ENCODE measurements at regions not wholly inside any gene's neighbourhood (a gene's known extent, or its start where the extent isn't known, plus 50 kb on each side); places are given as distances from the start of the nearest gene placed in this dataset.

GRCh38 chr6:40312213-40313015 lies 274.8 kb downstream of the LRFN2 start:
- no peak for DNase-seq

- DNase-seq, result peak; percentile 27
Observed at GRCh38 chr6:40308533-40309306, 278.4 kb downstream of the LRFN2 start.

GRCh38 chr6:40307712-40308111 lies 279.5 kb downstream of the LRFN2 start:
- no peak for DNase-seq

- DNase-seq, result no peak
Observed at GRCh38 chr6:40302856-40303454, 284.2 kb downstream of the LRFN2 start.

GRCh38 chr6:40299681-40300080 lies 287.5 kb downstream of the LRFN2 start:
- DNase-seq, result no peak

DNA sequence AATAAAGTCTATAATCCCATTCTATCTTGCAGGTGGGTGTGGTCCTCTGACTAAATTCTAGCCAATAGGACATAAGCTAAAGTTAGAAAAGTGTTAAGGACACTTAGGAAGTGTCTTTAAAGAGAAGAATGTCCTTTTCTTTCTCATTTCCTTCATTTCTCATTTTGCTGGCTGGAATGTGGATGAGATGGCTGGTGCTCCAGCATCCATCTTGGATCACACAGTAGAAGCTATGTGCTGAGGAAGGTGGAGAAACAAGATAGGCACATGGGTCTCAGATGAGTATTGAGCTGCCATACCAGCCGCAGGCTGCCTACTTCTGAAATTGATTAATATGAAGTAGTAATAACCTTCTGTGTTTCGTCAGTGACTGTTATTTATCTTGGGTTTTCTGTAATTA lies 289.0 kb downstream of the LRFN2 start:
- no peak for DNase-seq

DNA sequence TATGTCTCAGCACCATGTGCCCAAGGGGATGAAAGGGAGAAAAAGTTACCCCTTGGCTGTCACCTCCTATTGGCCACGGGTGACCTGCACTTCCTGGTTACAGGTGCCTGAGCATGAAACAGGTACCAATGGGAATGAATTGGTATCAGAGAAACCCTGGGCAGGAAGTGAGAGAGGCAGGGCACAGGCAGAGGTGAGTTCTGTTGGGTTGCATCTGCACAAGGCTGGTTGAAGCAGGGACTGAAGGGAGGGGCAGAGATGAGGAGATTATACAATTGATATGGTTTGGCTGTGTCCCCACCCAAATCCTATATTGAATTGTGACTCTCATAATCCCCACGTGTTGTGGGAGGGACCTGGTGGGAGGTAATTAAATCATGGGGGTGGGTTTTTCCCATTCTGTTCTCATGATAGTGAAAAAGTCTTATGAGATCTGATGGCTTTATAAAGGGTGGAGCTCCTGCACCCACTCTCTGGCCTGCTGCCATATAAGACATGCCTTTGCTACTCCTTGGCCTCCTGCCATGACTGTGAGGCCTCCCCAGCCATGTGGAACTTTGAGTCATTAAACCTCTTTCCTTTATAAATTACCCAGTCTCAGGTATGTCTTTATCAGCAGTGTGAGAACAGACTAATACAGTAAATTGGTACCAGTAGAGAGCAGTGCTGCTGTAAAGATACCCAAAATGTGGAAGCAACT lies 291.8 kb downstream of the LRFN2 start:
- DNase-seq, result no peak

DNA sequence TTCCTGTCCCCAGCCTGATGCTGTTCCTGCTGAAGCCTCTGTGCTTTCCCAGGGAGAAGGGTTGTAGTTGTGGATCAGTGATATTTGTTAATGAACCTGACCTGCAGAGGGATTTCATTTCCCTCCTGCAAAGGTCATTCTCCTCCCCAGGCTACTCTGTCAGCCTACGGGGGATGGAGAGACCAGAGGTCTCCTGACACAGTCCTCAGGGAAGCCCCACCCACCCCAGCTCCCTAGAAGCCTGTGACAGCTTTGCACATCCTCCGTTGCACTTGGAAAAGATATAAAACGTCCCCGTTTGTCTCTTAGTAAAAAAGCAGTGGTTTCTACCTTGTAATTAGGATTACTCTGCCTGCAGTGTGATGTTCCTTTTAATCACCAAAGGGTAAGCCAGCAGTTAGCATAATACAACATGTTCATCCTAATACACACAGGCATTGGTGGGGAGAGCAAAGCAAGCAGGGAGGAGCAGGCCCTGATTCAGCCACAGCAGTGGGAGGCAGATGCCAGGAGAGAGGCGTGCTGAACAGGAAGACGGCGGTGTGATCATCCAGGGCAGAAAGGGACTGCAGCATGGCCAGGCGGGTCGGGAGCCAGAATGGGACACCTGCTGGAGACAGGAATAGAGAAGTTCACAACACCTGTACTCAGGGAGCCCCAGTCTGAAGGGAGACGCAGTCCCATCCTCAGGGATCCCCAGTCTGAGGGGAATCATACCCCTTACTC lies 293.5 kb downstream of the LRFN2 start:
- no peak for DNase-seq

GRCh38 chr6:40293060-40293459 lies 294.1 kb downstream of the LRFN2 start:
- DNase-seq, result no peak

- DNase-seq, result no peak
Observed at GRCh38 chr6:40290816-40291215, 296.3 kb downstream of the LRFN2 start.

DNA sequence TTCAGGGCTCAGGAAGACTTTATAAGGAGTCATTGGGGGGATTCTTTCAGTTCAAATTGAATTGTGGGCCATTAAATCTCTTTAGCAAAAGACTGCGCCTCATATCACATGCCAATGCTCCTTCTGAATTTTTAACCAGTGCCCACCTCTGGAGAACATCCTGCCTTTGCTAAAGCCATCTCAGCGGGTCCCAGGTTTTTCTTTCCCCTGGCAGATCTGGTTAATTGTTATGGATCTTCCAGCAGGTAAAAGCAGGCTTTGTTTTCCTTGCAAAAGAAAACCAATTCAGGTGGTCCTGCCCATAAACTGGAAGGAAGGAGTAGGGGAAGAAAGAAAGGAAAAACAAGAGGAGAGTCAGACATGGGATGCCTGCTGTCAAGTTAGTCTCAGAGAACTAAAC lies 298.2 kb downstream of the LRFN2 start:
- DNase-seq, result no peak

DNA sequence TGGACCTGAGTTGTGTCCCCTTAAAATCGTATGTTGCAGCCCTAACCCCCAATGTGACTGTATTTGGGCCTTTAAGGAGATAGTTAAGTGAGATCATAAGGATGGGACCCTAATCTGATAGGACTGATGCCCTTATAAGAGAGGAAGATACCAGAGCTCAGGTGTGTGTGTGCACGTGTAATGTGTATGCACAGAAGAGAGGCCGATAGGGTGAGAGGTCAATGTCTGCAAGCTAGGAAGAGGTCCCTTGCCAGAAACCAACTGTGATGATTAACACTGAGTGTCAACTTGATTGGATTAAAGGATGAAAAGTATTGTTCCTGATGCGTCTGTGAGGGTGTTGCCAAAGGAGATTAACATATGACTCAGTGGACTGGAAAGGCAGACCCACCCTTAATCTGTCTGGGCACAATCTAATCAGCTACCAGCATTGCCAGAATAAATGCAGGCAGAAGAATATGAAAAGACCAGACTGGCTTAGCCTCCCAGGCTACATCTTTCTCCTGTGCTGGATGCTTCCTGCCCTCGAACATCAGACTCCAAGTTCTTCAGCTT lies 299.8 kb downstream of the LRFN2 start:
- no peak for DNase-seq

GRCh38 chr6:40286721-40287120 lies 300.4 kb downstream of the LRFN2 start:
- DNase-seq, result no peak

DNA sequence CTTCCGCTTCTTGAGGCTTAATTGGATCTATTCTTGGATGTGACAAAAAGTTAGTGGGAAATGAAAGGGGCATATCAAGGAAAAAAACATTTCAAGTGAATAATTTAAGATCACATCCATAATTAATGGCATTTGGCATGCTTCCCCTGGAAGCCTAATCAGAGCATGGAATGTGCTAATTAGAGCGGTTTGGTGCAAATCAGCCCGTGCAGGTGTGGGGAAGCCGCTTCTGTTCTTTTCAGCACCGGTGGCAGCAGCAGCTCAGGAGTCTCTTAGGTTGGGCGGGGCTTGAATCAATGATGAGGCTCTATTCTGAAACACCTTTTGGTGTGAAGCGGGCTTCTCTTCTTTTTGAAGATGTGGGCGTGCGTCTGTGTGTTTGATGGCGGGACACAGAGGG lies 301.2 kb downstream of the LRFN2 start:
- DNase-seq, result no peak

GRCh38 chr6:40285535-40285934 lies 301.6 kb downstream of the LRFN2 start:
- DNase-seq, result no peak

- no peak for DNase-seq
Observed at GRCh38 chr6:40282986-40283385, 304.2 kb downstream of the LRFN2 start.

GRCh38 chr6:40281402-40281801 lies 305.8 kb downstream of the LRFN2 start:
- DNase-seq, result no peak

GRCh38 chr6:40280231-40280630 lies 306.9 kb downstream of the LRFN2 start:
- DNase-seq, result no peak

- DNase-seq, result no peak
Observed at GRCh38 chr6:40276141-40276540, 311.0 kb downstream of the LRFN2 start.

DNA sequence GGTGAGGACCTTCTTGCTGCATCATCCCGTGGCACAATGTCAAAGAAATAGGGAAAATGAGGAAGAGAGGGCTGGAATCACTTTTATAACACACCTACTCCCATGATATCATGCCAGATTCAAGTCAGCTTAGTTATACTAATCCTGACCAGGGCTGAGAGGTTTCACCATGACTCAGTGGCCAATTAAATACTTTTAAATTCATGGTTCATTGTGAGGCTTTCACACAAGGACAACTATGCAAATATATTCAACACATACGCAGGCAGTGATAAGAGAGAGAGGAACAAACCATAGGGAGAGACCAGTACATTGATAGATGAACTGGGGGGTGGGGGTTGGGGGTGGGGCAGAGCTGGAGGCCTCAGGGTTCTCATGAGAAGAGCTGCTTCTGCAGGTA lies 313.1 kb downstream of the LRFN2 start:
- DNase-seq, result no peak

DNA sequence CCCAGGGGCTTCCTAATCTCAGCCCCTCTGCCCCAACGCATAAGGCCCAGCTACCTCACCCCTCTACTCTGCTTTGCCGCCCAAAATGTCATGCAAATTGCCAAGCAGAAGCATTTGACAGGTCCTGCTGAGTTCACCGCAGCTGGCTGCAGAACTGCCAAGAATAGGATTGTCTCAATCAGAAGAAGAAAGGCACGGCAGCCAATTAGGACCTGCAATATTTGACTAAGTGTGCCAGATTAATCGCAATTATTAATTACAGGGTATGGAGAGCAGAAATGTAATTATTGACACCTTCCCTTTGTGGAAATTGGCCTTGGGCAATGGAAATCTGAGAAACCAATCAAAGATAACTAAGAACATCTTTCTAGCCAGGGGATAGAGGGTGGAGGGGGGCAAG lies 318.6 kb downstream of the LRFN2 start:
- DNase-seq, result no peak

DNA sequence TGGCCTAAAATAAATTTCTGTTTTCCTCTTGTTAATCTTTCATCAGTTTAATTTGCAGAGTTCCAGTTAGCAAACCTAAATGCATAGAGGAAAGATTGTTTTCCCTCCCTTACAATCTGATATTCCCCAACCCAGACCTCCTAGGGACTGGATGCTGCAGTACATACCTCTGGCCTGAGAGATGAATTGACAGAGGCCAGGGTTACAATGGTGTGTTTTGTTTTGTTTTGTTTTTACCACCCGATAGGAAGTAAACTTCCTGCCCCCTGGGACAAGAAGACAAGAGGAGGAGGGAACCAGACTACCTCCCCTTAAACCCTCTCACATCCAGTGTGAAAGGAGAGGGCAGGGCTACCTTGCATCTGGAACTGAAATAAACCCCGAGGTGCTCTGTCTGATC lies 319.0 kb downstream of the LRFN2 start:
- no peak for DNase-seq

All from KG1 (cell line).